HG02798 (cell line): ENCODE measurements at regions not wholly inside any gene's neighbourhood (a gene's known extent, or its start where the extent isn't known, plus 50 kb on each side); places are given as distances from the start of the nearest gene placed in this dataset.

Experiments used
- ATAC-seq: cut with Tn5 transposase; IDR thresholded peaks from one replicate; pipeline ENCODE4 v1.9.1; 2021; ENCODE audit warnings: mild to moderate bottlenecking; ENCODE audit not compliant: unreplicated experiment, poor library complexity

- ATAC-seq: no peak
These were observed 160.2 kb upstream of the FTMT start for GRCh38 chr5:121691478-121691877.

DNA sequence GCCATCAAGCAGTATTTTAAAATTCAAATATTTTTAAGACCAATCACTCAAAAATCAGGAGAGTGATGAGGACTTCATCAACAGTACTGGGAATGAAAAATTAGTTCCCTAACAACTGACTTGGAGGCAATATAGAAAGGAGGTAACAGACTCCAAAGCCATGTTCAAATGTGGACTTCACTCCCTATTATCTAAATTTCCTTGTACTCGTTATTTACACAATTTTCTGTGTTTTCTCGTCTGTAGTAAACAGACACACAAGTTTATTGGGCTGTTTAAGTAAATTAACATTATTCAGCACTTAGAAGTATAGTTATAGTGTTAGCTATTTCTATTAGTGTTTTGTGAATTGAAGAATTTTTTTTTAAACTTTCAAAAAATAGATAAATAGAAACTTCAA is 159.5 kb upstream of the FTMT start:
- no peak for ATAC-seq

- peak; percentile 40 for ATAC-seq
These were observed 157.8 kb upstream of the FTMT start for GRCh38 chr5:121693864-121694263.

DNA sequence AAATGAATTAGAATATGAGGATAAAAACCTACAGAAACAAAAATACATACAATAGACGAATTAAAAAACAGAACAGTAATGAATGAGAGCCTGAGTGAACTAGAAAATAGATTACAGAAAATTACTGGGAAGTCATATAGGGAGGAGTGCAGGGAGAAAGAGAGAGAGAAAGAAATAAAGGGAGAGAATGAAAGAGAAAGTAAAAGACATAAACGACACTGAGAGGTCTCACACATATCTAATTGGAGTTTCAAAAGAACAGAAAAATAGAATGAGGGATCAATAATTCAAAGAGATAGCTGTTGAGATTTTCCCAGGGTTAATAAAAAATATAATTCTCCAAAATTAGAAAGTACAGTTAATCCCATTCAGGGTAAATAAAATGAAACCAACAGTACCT is 156.4 kb upstream of the FTMT start:
- ATAC-seq: no peak

DNA sequence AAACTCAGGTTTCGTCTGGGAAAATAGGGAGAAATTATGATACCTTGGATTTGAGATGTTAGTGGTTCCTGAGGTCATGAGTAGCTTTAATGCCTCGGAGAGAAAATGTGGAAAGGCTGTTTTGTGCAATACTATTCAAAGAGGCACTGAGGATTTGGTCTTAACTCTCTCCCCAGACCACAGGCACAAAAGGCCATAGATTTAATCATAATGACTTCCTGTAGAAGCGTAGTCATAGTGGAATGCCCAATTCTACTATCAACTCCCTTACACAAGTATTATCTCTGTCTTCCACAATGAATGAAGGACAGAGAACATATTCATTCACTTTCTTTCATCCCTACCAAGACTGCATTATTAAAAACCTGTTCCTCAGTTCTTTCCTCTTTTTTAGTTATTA is 153.0 kb upstream of the FTMT start:
- ATAC-seq: no peak

DNA sequence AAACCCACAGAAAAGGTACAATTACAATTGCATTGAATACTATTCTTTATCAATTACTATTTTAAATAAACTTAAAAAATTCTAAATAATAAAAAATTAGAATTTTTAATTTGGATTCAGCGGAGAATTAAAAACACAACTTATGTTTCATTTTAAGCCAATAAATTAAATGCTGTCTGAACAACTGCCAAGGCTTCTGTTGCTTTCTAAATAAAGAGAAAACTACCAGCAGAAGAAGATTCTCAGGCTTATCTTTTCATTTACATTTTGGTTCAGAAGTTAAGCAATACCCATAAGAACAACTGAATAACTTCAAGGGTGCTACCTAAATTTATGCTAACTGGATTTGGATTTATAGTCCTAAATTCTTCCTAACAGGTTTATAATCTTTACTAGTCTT is 150.0 kb upstream of the FTMT start:
- no peak for ATAC-seq

DNA sequence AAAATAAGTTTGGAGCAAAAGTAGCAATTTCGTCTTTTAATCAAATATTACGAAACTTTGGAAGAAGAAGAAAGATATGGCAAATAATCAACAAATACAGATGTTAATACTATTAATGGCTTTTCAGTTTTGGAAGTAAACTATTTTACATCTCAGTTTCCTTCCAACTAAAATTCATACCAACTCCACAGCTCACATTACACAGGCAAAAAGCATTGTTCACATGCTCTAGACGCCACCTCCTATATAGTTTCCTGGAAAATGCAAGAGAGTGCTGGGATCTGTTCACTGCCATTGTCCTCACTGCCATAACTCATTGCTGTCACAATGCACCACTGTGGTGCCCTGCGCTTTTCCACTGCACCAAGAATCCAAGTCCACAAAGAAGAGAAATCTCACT is 149.0 kb upstream of the FTMT start:
- ATAC-seq: no peak

DNA sequence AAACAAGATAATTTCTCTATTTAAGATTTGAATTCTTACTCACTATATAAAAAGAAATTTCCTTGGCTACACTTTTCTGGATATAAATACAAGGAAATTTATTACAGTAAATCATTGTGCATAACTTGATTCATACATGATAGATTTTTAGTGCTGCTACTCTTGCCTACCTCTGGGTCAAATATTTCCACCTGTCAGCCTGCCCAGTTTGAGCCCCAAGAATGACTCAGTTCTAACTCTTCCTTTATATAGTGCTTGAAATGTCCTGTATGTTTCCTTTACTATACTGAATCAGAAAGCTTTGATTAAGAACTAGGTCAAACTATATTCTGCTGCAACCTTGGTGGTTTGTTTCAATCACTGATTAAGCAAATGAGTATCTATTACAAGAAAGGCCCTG is 147.4 kb upstream of the FTMT start:
- ATAC-seq: no peak

DNA sequence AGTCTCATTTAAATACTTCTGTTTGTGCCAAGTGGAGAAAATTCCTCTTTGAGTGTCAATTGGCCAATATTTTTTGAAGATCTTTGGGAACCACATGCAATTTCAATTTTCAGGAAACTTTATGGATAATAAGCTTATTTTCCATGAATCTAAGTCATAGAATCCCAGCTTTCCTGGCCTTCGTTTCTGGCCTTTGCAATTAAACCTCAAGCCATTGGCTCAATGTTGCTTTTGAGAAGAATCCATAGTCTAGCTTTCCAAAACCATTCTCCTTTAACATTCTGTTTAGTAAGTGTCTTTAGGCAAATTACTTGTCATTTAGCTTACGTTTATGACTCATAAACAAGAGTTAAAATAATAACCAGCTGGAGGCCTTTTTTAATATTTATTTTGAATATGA is 145.0 kb upstream of the FTMT start:
- ATAC-seq: no peak

- ATAC-seq: no peak
These were observed 144.5 kb upstream of the FTMT start for GRCh38 chr5:121707178-121707577.

GRCh38 chr5:121711416-121711815 is 140.3 kb upstream of the FTMT start:
- no peak for ATAC-seq

GRCh38 chr5:121719255-121719654 is 132.4 kb upstream of the FTMT start:
- no peak for ATAC-seq

GRCh38 chr5:121725450-121725849 is 126.2 kb upstream of the FTMT start:
- ATAC-seq: no peak

DNA sequence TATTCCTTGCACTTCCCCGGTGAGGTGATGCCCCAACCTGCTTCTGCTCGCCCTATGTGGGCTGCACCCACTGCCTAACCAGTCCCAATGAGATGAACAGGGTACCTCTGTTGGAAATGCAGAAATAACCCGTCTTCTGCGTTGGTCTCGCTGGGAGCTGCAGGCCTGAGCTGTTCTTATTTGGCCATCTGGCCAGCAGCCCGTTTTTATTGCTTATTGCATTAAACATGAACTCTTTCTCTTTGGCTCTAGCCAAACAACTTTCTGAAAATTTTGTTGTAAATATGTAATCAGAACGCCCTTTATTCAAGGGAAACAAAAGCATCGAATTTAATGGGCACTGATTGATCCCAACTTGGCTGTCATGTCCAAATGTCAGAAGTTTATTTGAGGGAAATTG is 124.7 kb upstream of the FTMT start:
- ATAC-seq: no peak

DNA sequence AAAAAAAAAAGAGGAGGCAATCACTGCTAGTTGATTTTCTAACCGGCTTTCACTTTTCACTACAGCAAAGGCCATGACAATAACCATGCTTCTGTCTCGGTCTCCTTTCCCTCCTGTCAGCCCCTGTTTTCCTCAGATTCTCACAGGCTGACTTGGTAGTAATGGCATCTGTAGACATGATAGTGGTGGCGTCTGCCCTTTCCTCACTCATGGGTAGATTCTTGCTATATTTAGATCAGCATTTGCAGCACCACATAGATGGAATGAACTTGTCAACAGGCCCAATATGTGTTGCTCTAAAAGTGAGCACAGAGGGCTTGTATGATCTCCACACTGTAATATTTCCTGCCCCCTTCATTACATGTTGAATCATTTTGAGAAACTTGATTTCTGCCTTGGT is 120.3 kb upstream of the FTMT start:
- no peak for ATAC-seq

- ATAC-seq: no peak
These were observed 116.1 kb upstream of the FTMT start for GRCh38 chr5:121735618-121736017.

GRCh38 chr5:121737120-121737519 is 114.6 kb upstream of the FTMT start:
- ATAC-seq: no peak

DNA sequence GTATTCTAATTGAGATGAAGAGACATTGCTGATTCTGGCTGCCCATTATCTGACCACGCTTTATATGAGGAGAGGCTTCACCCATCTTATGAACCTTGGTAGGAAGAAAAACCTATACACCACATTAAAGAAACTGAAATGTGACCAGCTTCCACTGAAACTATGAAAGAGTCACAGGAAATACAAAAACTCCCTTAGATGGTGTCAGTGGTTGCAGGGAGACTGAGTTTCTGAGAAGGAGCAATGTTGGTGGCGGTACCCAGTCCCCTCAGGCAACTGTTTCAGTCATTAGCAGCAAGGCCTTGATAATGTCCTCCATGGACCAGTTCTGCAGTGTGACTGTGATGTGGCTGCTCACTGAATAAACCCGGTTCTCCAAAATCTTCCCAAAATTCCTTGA is 110.5 kb upstream of the FTMT start:
- ATAC-seq: no peak

DNA sequence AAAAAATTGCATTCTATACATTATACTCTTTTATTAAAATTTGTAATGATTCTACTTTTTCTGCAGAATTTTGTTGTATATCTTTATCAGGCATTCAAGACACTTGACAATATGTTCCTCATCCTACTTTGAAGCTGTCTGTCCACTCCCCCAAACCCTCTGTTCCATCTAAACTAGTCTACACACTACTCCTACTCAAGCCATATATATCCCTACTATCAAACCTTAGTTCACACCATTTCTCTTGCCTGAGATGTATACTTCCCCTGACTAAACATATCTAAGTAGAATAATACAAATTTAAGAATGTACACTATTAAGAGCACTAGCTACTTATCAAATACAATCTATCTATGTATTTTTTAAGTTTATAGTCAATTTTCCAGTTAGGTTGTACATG is 107.1 kb upstream of the FTMT start:
- no peak for ATAC-seq

DNA sequence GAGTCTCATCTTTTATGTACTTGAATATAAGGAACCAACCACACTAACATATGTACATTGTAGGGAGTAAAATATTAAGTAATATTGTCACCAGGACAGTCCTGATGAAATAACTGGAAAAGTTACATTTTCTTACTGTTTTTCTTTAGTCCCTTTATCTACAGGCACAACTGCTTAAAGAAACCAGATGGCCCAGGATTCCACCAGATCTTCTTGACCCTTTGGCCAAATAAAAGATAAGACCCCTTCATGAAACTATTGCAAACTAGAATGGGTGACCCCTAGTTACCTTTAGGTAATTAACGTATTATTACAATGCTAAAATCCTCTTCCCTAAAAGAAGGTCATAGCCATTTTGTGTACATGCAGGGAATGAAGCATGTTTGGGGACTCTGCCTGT is 106.3 kb upstream of the FTMT start:
- ATAC-seq: no peak

DNA sequence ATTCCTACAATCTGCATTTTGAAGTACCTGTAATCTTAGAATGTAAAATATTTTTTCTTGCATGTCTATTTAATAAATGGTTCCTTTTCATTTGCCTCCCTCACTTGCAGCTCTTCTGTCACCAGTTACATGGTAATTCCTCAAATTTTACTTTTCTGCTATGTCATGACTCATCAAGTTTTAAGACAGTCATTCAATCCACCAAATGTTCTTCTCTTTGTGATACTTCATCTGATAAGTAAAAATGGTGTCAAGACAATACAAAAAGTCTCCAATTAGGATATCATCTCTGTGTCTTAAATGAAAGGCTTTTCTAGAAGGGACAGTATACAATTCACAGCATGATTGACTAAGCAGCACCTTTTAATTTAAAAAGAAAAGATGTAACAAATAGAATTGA is 104.9 kb upstream of the FTMT start:
- no peak for ATAC-seq

DNA sequence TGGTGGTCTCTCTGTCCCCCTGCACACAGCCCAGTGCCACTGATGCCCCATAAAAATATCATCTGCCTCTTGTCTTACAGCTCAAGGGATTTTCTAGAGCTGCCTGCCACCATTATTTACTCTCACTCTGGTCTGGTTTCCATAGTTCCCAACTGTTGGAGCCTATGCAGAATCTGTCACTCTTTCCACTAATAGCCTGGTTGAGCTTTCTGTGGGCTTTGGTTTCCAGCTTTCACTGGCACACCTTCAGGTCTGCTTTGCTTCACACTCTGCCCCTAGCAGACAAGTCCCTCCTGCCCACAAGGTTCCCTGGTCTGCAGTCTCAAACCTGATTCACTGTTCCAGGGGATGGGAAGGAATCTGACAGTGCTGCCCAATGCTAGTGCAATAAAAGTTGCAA is 103.0 kb upstream of the FTMT start:
- no peak for ATAC-seq

DNA sequence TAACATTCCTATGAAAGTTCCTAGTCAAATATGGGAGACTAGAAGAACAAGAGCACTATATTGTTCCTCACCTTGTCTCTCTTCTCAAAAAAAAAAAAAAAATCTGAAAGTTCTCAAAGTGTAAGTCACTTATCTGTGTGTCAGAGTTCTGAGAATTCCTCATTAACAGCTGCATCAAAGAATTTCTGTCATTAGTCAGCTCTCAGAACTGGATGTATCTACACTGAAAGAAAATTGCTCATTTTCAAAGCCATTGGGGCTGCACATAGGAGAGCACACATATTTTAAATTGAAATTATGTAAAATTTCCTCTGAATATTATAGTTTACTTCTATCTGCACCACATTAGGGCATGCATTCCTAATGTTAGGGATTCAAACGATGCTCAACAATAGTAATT is 99.5 kb upstream of the FTMT start:
- no peak for ATAC-seq
